HEK293 (cell line): ENCODE measurements at regions not wholly inside any gene's neighbourhood (a gene's known extent, or its start where the extent isn't known, plus 50 kb on each side); places are given as distances from the start of the nearest gene placed in this dataset.

ENCODE experiments used
- CTCF ChIA-PET: fragments of 350-600 bp; formaldehyde crosslinking; extraction: SDS; loops from one replicate; lab custom pipeline; 2021; ENCODE audit warnings: antibody characterized with exemption; lab: Yijun Ruan, JAX
- POLR2A ChIA-PET: fragments of 300-600 bp; formaldehyde crosslinking; extraction: SDS; loops from one replicate; lab custom pipeline; 2020; ENCODE audit warnings: antibody characterized with exemption, inconsistent platforms; lab: Yijun Ruan, JAX
- H3K27ac ChIP-seq: fragments of 200-500 bp; sonication (Bioruptor generic); 2 replicates; pipeline ENCODE4 v1.5.1; 2014; ENCODE audit warnings: low read depth, low read length, control low read depth, inconsistent platforms; ENCODE audit errors: extremely low read depth
- H3K36me3 ChIP-seq, 2 experiments: fragments of 200-500 bp in 1 of 2; sonication (Bioruptor generic) in 1 of 2; 1 replicate in 1 of 2; 2 replicates in 1 of 2; pipeline ENCODE4 v1.5.1; 2014 to 2017; ENCODE audit warnings: inconsistent platforms in 2 of 2, low read length in 2 of 2; ENCODE audit not compliant: control insufficient read depth in 2 of 2, insufficient read depth in 1 of 2
- H3K4me1 ChIP-seq: fragments of 200-500 bp; sonication (Bioruptor generic); 2 replicates; pipeline ENCODE4 v1.5.1; 2014; ENCODE audit warnings: mild to moderate bottlenecking, low read length, inconsistent platforms; ENCODE audit not compliant: control insufficient read depth, insufficient read depth
- H3K4me3 ChIP-seq: 2 replicates; pipeline ENCODE4 v1.5.1; 2011; ENCODE audit warnings: low read depth, mild to moderate bottlenecking, control low read depth, low read length, moderate library complexity
- H3K9me3 ChIP-seq: fragments of 200-500 bp; sonication (Bioruptor generic); 2 replicates; pipeline ENCODE4 v1.5.1; 2014; ENCODE audit warnings: low read depth, low read length, inconsistent platforms; ENCODE audit not compliant: control insufficient read depth, insufficient read depth
- FEZF1 ChIP-seq: fragments of 450-650 bp; formaldehyde crosslinking; IDR thresholded peaks from 2 replicates; pipeline ENCODE4 v1.5.1; 2016; ENCODE audit warnings: missing biosample characterization, missing genetic modification characterization
- OSR2 ChIP-seq: fragments of 450-650 bp; formaldehyde crosslinking; IDR thresholded peaks from 2 replicates; pipeline ENCODE4 v1.5.1; 2016; ENCODE audit warnings: missing biosample characterization, missing genetic modification characterization
- OVOL3 ChIP-seq: fragments of 450-650 bp; formaldehyde crosslinking; IDR thresholded peaks from 2 replicates; pipeline ENCODE4 v1.5.1; 2016; ENCODE audit warnings: missing biosample characterization, missing genetic modification characterization
- SCRT2 ChIP-seq: fragments of 450-650 bp; formaldehyde crosslinking; IDR thresholded peaks from 2 replicates; pipeline ENCODE4 v1.5.1; 2016; ENCODE audit warnings: missing biosample characterization, missing genetic modification characterization
- SP2 ChIP-seq: fragments of 450-650 bp; formaldehyde crosslinking; IDR thresholded peaks from 2 replicates; pipeline ENCODE4 v1.5.1; 2016; ENCODE audit warnings: missing biosample characterization, missing genetic modification characterization
- YY2 ChIP-seq: fragments of 450-650 bp; formaldehyde crosslinking; IDR thresholded peaks from 2 replicates; pipeline ENCODE4 v1.5.1; 2016; ENCODE audit warnings: missing biosample characterization, missing genetic modification characterization
- ZFP3 ChIP-seq: fragments of 450-650 bp; formaldehyde crosslinking; IDR thresholded peaks from 2 replicates; pipeline ENCODE4 v1.5.1; 2016; ENCODE audit warnings: low read depth, missing biosample characterization, missing genetic modification characterization
- ZNF19 ChIP-seq: fragments of 450-650 bp; formaldehyde crosslinking; IDR thresholded peaks from 2 replicates; pipeline ENCODE4; 2016; ENCODE audit warnings: missing biosample characterization, missing genetic modification characterization, low read depth
- ZNF23 ChIP-seq: fragments of 450-650 bp; formaldehyde crosslinking; IDR thresholded peaks from 2 replicates; pipeline ENCODE4 v1.5.1; 2016; ENCODE audit warnings: missing biosample characterization, missing genetic modification characterization, borderline replicate concordance
- ZNF335 ChIP-seq: fragments of 450-650 bp; formaldehyde crosslinking; conservative IDR thresholded peaks from 2 replicates; pipeline ENCODE4 v1.5.1; 2016; ENCODE audit warnings: missing biosample characterization, missing genetic modification characterization
- ZNF37A ChIP-seq: fragments of 450-650 bp; IDR thresholded peaks from 2 replicates; pipeline ENCODE4 v1.5.1; 2018; ENCODE audit warnings: missing biosample characterization, missing genetic modification characterization
- ZNF391 ChIP-seq: fragments of 450-650 bp; formaldehyde crosslinking; IDR thresholded peaks from 2 replicates; pipeline ENCODE4 v1.5.1; 2016; ENCODE audit warnings: low read depth, missing biosample characterization, missing genetic modification characterization, borderline replicate concordance
- ZNF510 ChIP-seq: fragments of 450-650 bp; formaldehyde crosslinking; IDR thresholded peaks from 2 replicates; pipeline ENCODE4 v1.5.1; 2018; ENCODE audit warnings: mild to moderate bottlenecking, missing genetic modification characterization, missing biosample characterization; ENCODE audit not compliant: insufficient replicate concordance
- ZNF561 ChIP-seq: fragments of 450-650 bp; IDR thresholded peaks from 2 replicates; pipeline ENCODE4 v1.5.1; 2018; ENCODE audit warnings: missing biosample characterization, missing genetic modification characterization, borderline replicate concordance
- ZNF610 ChIP-seq: fragments of 450-650 bp; formaldehyde crosslinking; IDR thresholded peaks from 2 replicates; pipeline ENCODE4 v1.5.1; 2016; ENCODE audit warnings: missing biosample characterization, missing genetic modification characterization, borderline replicate concordance
- ZNF623 ChIP-seq: fragments of 450-650 bp; formaldehyde crosslinking; IDR thresholded peaks from 2 replicates; pipeline ENCODE4 v1.5.1; 2016; ENCODE audit warnings: missing biosample characterization, missing genetic modification characterization
- ZNF830 ChIP-seq: fragments of 450-650 bp; IDR thresholded peaks from 2 replicates; pipeline ENCODE4 v1.5.0; 2018; ENCODE audit warnings: missing biosample characterization, missing genetic modification characterization, low read depth, mild to moderate bottlenecking, moderate library complexity
- ZNF843 ChIP-seq: fragments of 450-650 bp; formaldehyde crosslinking; IDR thresholded peaks from 2 replicates; pipeline ENCODE4 v1.5.1; 2016; ENCODE audit warnings: missing biosample characterization, missing genetic modification characterization
- ZXDB ChIP-seq: fragments of 450-650 bp; formaldehyde crosslinking; IDR thresholded peaks from 2 replicates; pipeline ENCODE4 v1.5.1; 2016; ENCODE audit warnings: missing biosample characterization, missing genetic modification characterization
- TF ChIP-seq, protein P1 (sequence below): fragments of 450-650 bp; formaldehyde crosslinking; IDR thresholded peaks from 2 replicates; pipeline ENCODE4 v1.5.1; 2017; ENCODE audit warnings: missing biosample characterization, missing genetic modification characterization
- TF ChIP-seq, protein P2 (sequence below): fragments of 450-650 bp; formaldehyde crosslinking; IDR thresholded peaks from 2 replicates; pipeline ENCODE4 v1.5.1; 2016; ENCODE audit warnings: missing biosample characterization, missing genetic modification characterization
- TF ChIP-seq, protein P3 (sequence below): fragments of 450-650 bp; formaldehyde crosslinking; IDR thresholded peaks from 2 replicates; pipeline ENCODE4 v1.5.1; 2016; ENCODE audit warnings: missing biosample characterization, missing genetic modification characterization
- TF ChIP-seq, protein P4 (sequence below): fragments of 450-650 bp; formaldehyde crosslinking; IDR thresholded peaks from 2 replicates; pipeline ENCODE4; 2016; ENCODE audit warnings: missing biosample characterization, missing genetic modification characterization

DNA sequence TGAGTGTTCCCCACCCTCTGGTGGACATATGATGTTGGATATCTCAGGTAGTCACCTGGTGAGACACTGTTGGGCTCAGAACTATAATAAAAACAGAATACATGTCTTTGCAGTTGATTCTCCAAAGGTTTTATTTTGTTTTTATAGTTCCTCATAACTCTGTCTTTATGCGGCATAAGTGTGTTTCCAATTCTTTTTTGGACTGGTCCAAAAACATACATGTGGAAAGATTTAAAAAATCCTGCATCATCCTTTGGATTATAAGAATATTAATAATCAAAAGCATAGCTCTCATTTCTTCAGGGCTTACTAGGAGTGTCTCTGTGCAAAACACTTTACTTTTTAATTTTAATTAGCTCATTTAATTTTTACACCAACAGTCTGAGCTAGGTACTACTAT, 71.0 kb upstream of the ANKRD34C start:
- Histone ChIP-seq H3K4me3 (no peak overlapping the region), H3K27ac (no peak overlapping the region), H3K9me3 (no peaks in the 10 kb centered on the region), H3K4me1 (no peaks in the 10 kb centered on the region), H3K36me3 (no peaks in the 10 kb centered on the region)
- ChIA-PET CTCF (interaction anchor here (1.2 kb wide), 1 partner anchor 183 kb away, joined by 3 read pairs; no protein-coding TSS in a partner anchor), POLR2A (no interaction called here)
- no peak for TF ChIP-seq OSR2 (tag by site-specific recombination)
- no peak for TF ChIP-seq ZNF843
- TF ChIP-seq ZXDB: no peak
- no peak for TF ChIP-seq YY2
- TF ChIP-seq, protein P1, sequence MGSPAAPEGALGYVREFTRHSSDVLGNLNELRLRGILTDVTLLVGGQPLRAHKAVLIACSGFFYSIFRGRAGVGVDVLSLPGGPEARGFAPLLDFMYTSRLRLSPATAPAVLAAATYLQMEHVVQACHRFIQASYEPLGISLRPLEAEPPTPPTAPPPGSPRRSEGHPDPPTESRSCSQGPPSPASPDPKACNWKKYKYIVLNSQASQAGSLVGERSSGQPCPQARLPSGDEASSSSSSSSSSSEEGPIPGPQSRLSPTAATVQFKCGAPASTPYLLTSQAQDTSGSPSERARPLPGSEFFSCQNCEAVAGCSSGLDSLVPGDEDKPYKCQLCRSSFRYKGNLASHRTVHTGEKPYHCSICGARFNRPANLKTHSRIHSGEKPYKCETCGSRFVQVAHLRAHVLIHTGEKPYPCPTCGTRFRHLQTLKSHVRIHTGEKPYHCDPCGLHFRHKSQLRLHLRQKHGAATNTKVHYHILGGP (tag by site-specific recombination): no peak
- no peak for TF ChIP-seq ZNF623
- no peak for TF ChIP-seq OVOL3
- TF ChIP-seq ZFP3 (tag by site-specific recombination): no peak
- TF ChIP-seq SP2 (tag by site-specific recombination): no peak
- TF ChIP-seq, protein P2, sequence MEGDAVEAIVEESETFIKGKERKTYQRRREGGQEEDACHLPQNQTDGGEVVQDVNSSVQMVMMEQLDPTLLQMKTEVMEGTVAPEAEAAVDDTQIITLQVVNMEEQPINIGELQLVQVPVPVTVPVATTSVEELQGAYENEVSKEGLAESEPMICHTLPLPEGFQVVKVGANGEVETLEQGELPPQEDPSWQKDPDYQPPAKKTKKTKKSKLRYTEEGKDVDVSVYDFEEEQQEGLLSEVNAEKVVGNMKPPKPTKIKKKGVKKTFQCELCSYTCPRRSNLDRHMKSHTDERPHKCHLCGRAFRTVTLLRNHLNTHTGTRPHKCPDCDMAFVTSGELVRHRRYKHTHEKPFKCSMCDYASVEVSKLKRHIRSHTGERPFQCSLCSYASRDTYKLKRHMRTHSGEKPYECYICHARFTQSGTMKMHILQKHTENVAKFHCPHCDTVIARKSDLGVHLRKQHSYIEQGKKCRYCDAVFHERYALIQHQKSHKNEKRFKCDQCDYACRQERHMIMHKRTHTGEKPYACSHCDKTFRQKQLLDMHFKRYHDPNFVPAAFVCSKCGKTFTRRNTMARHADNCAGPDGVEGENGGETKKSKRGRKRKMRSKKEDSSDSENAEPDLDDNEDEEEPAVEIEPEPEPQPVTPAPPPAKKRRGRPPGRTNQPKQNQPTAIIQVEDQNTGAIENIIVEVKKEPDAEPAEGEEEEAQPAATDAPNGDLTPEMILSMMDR: no peak
- TF ChIP-seq ZNF37A: no peak
- TF ChIP-seq ZNF19 (tag by site-specific recombination): no peak
- no peak for TF ChIP-seq SCRT2 (tag by site-specific recombination)
- no peak for TF ChIP-seq ZNF610 (tag by site-specific recombination)
- TF ChIP-seq ZNF391 (tag by site-specific recombination): no peak

DNA sequence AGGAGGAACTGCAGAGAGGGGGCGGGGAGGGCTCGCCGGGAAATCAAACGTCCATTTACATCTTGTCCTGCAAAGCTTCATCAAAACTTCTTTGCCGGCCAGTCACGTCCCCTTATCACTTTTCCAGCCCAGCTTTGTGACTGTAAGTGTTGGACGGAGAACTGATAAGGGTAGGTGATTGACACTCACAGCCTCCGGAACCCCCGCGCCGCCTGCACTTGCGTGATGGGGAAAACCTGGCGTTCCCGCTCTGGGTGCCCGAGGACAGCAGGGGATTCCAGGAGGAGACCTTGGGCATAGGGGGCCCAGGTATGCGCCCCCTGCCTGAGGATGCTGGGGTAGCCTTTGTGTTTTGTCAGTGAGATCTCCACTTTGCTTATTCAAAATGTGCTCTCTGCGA, 72.8 kb upstream of the ANKRD34C start:
- Histone ChIP-seq H3K9me3 (no peaks in the 10 kb centered on the region), H3K27ac (no peak overlapping the region), H3K4me3 (no peak overlapping the region), H3K4me1 (no peaks in the 10 kb centered on the region), H3K36me3 (no peaks in the 10 kb centered on the region)
- CTCF ChIA-PET: interaction anchor here (0.6 to 6.1 kb wide), 4 partner anchors 14 to 241 kb away, joined by 5 to 64 read pairs (median 15); no protein-coding TSS in a partner anchor
- POLR2A ChIA-PET: no interaction called here
- TF ChIP-seq ZNF510 (no peak), ZNF23 (tag by site-specific recombination) (no peak), ZNF830 (tag by site-specific recombination) (no peak), FEZF1 (tag by site-specific recombination) (no peak), ZNF561 (no peak), ZNF335 (tag by site-specific recombination) (no peak), SCRT2 (tag by site-specific recombination) (no peak)
- TF ChIP-seq, protein P3, sequence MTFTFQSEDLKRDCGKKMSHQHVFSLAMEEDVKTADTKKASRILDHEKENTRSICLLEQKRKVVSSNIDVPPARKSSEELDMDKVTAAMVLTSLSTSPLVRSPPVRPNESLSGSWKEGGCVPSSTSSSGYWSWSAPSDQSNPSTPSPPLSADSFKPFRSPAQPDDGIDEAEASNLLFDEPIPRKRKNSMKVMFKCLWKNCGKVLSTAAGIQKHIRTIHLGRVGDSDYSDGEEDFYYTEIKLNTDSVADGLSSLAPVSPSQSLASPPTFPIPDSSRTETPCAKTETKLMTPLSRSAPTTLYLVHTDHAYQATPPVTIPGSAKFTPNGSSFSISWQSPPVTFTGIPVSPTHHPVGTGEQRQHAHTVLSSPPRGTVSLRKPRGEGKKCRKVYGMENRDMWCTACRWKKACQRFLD: no peak
- TF ChIP-seq, protein P4, sequence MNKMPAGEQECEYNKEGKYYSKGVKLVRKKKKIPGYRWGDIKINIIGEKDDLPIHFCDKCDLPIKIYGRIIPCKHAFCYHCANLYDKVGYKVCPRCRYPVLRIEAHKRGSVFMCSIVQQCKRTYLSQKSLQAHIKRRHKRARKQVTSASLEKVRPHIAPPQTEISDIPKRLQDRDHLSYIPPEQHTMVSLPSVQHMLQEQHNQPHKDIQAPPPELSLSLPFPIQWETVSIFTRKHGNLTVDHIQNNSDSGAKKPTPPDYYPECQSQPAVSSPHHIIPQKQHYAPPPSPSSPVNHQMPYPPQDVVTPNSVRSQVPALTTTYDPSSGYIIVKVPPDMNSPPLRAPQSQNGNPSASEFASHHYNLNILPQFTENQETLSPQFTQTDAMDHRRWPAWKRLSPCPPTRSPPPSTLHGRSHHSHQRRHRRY (tag by site-specific recombination): no peak
